H1 (cell line): ENCODE measurements at regions not wholly inside any gene's neighbourhood (a gene's known extent, or its start where the extent isn't known, plus 50 kb on each side); places are given as distances from the start of the nearest gene placed in this dataset.

ENCODE experiments used
- CTCF ChIA-PET: fragments of 300-600 bp; sonication (Branson Sonifier 250); formaldehyde crosslinking; loops from one replicate; lab custom pipeline; 2021; ENCODE audit not compliant: partially characterized antibody; lab: Charles Lee
- POLR2A ChIA-PET: fragments of 300-600 bp; sonication (Branson Sonifier 250); formaldehyde crosslinking; loops from one replicate; lab custom pipeline; 2021; ENCODE audit warnings: inconsistent platforms; ENCODE audit not compliant: partially characterized antibody; lab: Charles Lee
- DNase-seq, 2 experiments: peaks; one replicate each; pipeline versions ENCODE4 v3.0.0 to v3.0.0-alpha.2; 2010 to 2022; ENCODE audit warnings: low spot score in 2 of 2, low read depth in 1 of 2, mixed read lengths in 1 of 2
- FAIRE-seq: peaks from 2 replicates; lab custom pipeline; 2011; peaks lifted over from hg19 to GRCh38; lab: Jason Lieb, UNC
- H2AFZ ChIP-seq: 2 replicates; pipeline ENCODE4 v1.8.1; 2012; ENCODE audit warnings: low read length, inconsistent platforms
- H2AK5ac ChIP-seq: 2 replicates; pipeline ENCODE4 v1.6.1; 2013; ENCODE audit warnings: low read depth, low read length
- H2BK120ac ChIP-seq: replicated peaks from 2 replicates; pipeline ENCODE3; 2013; ENCODE audit warnings: low read depth, low read length, inconsistent platforms
- H2BK12ac ChIP-seq: 2 replicates; pipeline ENCODE4 v1.6.1; 2013; ENCODE audit warnings: low read depth, low read length
- H2BK15ac ChIP-seq: 2 replicates; pipeline ENCODE4 v1.6.1; 2013; ENCODE audit warnings: low read length
- H2BK20ac ChIP-seq: 2 replicates; pipeline ENCODE4 v1.6.1; 2013; ENCODE audit warnings: low read length
- H2BK5ac ChIP-seq: 2 replicates; pipeline ENCODE4 v1.6.1; 2013; ENCODE audit warnings: low read depth, low read length
- H3K14ac ChIP-seq: 2 replicates; pipeline ENCODE4 v1.6.1; 2013; ENCODE audit warnings: inconsistent platforms; ENCODE audit not compliant: insufficient read length
- H3K18ac ChIP-seq: 2 replicates; pipeline ENCODE4 v1.6.1; 2013; ENCODE audit warnings: low read length; ENCODE audit errors: extremely low read depth
- H3K23ac ChIP-seq: 2 replicates; pipeline ENCODE4 v1.6.1; 2013; ENCODE audit warnings: inconsistent platforms; ENCODE audit not compliant: insufficient read length
- H3K23me2 ChIP-seq: 2 replicates; pipeline ENCODE4 v1.6.1; 2013; ENCODE audit warnings: low read depth, low read length
- H3K27ac ChIP-seq: 2 replicates; pipeline ENCODE4 v1.6.1; 2011; ENCODE audit warnings: low read depth, low read length, inconsistent platforms
- H3K27me3 ChIP-seq, 4 experiments: replicated peaks in 1 of 4; 1 replicate in 1 of 4; 2 replicates in 3 of 4; pipeline versions ENCODE4 v1.6.1 to v1.8.1; 2011 to 2013; ENCODE audit warnings: low read length in 3 of 4, mild to moderate bottlenecking in 3 of 4, inconsistent platforms in 2 of 4, mixed read lengths in 2 of 4, moderate library complexity in 1 of 4; ENCODE audit not compliant: control insufficient read depth in 3 of 4, insufficient read depth in 3 of 4; ENCODE audit errors: extremely low read depth in 1 of 4
- H3K36me3 ChIP-seq, 4 experiments: 2 replicates each; pipeline versions ENCODE4 v1.6.1 to v1.8.1; 2011 to 2013; ENCODE audit warnings: mild to moderate bottlenecking in 4 of 4, low read length in 3 of 4, moderate library complexity in 2 of 4, control low read depth in 1 of 4, inconsistent platforms in 1 of 4; ENCODE audit not compliant: insufficient read depth in 4 of 4, control insufficient read depth in 2 of 4
- H3K4ac ChIP-seq: replicated peaks from 2 replicates; pipeline ENCODE3; 2013; ENCODE audit warnings: low read length, low read depth, mixed read lengths, inconsistent platforms; ENCODE audit not compliant: insufficient read length
- H3K4me1 ChIP-seq, 4 experiments: replicated peaks in 1 of 4; 1 replicate in 1 of 4; 2 replicates in 3 of 4; pipeline versions ENCODE4 v1.6.1 to v1.8.1; 2011 to 2013; ENCODE audit warnings: low read length in 3 of 4, inconsistent platforms in 2 of 4, mixed read lengths in 1 of 4; ENCODE audit not compliant: insufficient read depth in 4 of 4, control insufficient read depth in 3 of 4
- H3K4me2 ChIP-seq, 2 experiments: 2 replicates each; pipeline versions ENCODE4 v1.6.1 to v1.8.1; 2011 to 2013; ENCODE audit warnings: low read depth in 2 of 2, low read length in 2 of 2, control low read depth in 1 of 2, inconsistent platforms in 1 of 2, mild to moderate bottlenecking in 1 of 2; ENCODE audit not compliant: insufficient read depth in 1 of 2
- H3K4me3 ChIP-seq, 4 experiments: fragments of 200-600, 300-600 bp in 1 of 4; sonication (generic), shearing (Covaris generic), sonication (Bioruptor Twin) in 1 of 4; 2 replicates each; pipeline versions ENCODE4 v1.5.1 to v1.8.1; 2011 to 2016; ENCODE audit warnings: low read length in 4 of 4, low read depth in 3 of 4, control low read depth in 2 of 4, inconsistent platforms in 2 of 4, mild to moderate bottlenecking in 2 of 4, mixed read lengths in 1 of 4, moderate library complexity in 1 of 4; ENCODE audit not compliant: insufficient read depth in 2 of 4; ENCODE audit errors: extremely low read depth in 1 of 4
- H3K56ac ChIP-seq: replicated peaks from 2 replicates; pipeline ENCODE3; 2013; ENCODE audit warnings: low read depth, mild to moderate bottlenecking, mixed read lengths, low read length, inconsistent platforms; ENCODE audit not compliant: insufficient read length
- H3K79me1 ChIP-seq: 2 replicates; pipeline ENCODE4 v1.6.1; 2013; ENCODE audit warnings: low read depth, low read length, control low read depth
- H3K79me2 ChIP-seq, 2 experiments: 2 replicates each; pipeline versions ENCODE4 v1.6.1 to v1.8.1; 2012 to 2013; ENCODE audit warnings: low read length in 2 of 2, mild to moderate bottlenecking in 2 of 2, inconsistent platforms in 1 of 2; ENCODE audit not compliant: insufficient read depth in 2 of 2, control insufficient read depth in 1 of 2
- H3K9ac ChIP-seq, 4 experiments: replicated peaks in 1 of 4; 1 replicate in 1 of 4; 2 replicates in 3 of 4; pipeline versions ENCODE4 v1.6.1 to v1.8.1; 2011 to 2013; ENCODE audit warnings: low read depth in 3 of 4, low read length in 3 of 4, control low read depth in 2 of 4, mild to moderate bottlenecking in 2 of 4, moderate library complexity in 2 of 4, inconsistent platforms in 1 of 4; ENCODE audit errors: extremely low read depth in 1 of 4
- H3K9me3 ChIP-seq, 2 experiments: 2 replicates each; pipeline versions ENCODE4 v1.6.1 to v1.8.1; 2012 to 2013; ENCODE audit warnings: mild to moderate bottlenecking in 2 of 2, moderate library complexity in 2 of 2, control low read depth in 1 of 2, inconsistent platforms in 1 of 2, low read depth in 1 of 2, low read length in 1 of 2, mixed read lengths in 1 of 2; ENCODE audit not compliant: insufficient read depth in 2 of 2
- H4K20me1 ChIP-seq, 2 experiments: replicated peaks in 1 of 2; 2 replicates each; pipeline versions ENCODE3 to v1.8.1; 2011 to 2013; ENCODE audit warnings: inconsistent platforms in 2 of 2, low read length in 2 of 2, mild to moderate bottlenecking in 1 of 2; ENCODE audit not compliant: insufficient read depth in 2 of 2, control insufficient read depth in 1 of 2
- H4K5ac ChIP-seq: 2 replicates; pipeline ENCODE4 v1.6.1; 2013; ENCODE audit warnings: low read length, low read depth, mixed read lengths, inconsistent platforms; ENCODE audit not compliant: insufficient read length
- H4K8ac ChIP-seq: 2 replicates; pipeline ENCODE4 v1.8.0; 2013; ENCODE audit warnings: mild to moderate bottlenecking, moderate library complexity, low read length, inconsistent platforms; ENCODE audit not compliant: insufficient read depth; ENCODE audit errors: extremely low read depth
- H4K91ac ChIP-seq: replicated peaks from 2 replicates; pipeline ENCODE3; 2013; ENCODE audit warnings: low read length, mixed read lengths, inconsistent platforms; ENCODE audit not compliant: insufficient read length
- RAD21 ChIP-seq, 2 experiments: IDR thresholded peaks in 1 of 2; conservative IDR thresholded peaks in 1 of 2; 2 replicates each; pipeline ENCODE4 v1.6.1; 2011; ENCODE audit warnings: low read depth in 2 of 2, low read length in 2 of 2, improper control_type of control experiment in 1 of 2, inconsistent platforms in 1 of 2, mild to moderate bottlenecking in 1 of 2, moderate library complexity in 1 of 2
- WGBS, 2 experiments: shearing (Covaris generic) in 1 of 2; methylation state at CpG; one replicate each; pipeline versions ENCODE4 v1.1.6 to v1.1.7; 2013 to 2015; ENCODE audit warnings: low lambda C conversion rate in 2 of 2, mixed read lengths in 2 of 2, inconsistent platforms in 1 of 2, low coverage in 1 of 2, missing lambda C conversion rate in 1 of 2; ENCODE audit not compliant: insufficient replicate concordance in 2 of 2, insufficient coverage in 1 of 2, insufficient read length in 1 of 2; ENCODE audit errors: extremely low coverage in 1 of 2, missing lambda C conversion rate in 1 of 2; 5-methylcytosine and 5-hydroxymethylcytosine counted together
- TF ChIP-seq, protein P1 (sequence below): IDR thresholded peaks from 2 replicates; pipeline ENCODE4 v1.6.1; 2012; ENCODE audit warnings: inconsistent platforms
- TF ChIP-seq, protein P2 (sequence below), 3 experiments: IDR thresholded peaks; 1 replicate in 2 of 3; 2 replicates in 1 of 3; pipeline versions ENCODE4 v1.5.1 to v1.6.1; 2011; ENCODE audit warnings: low read length in 3 of 3, mild to moderate bottlenecking in 3 of 3, inconsistent platforms in 2 of 3, low read depth in 1 of 3, moderate library complexity in 1 of 3; ENCODE audit not compliant: insufficient read depth in 1 of 3; ENCODE audit errors: control extremely low read depth in 1 of 3

GRCh38 chr1:38625939-38626338, 233.6 kb downstream of the RRAGC start:
- H3K4ac ChIP-seq: no peak overlapping the region
- H4K20me1 ChIP-seq: no peaks in the 10 kb centered on the region
- H3K4me3 ChIP-seq: no peak overlapping the region
- WGBS, 2 experiments: 80% methylated on average over 6 of the region's 6 CpGs; no CpG with 5 or more reads in 1 of the 2 experiments
- H3K9me3 ChIP-seq: no peaks in the 10 kb centered on the region
- no peak overlapping the region for H4K8ac ChIP-seq
- no peak overlapping the region for H3K14ac ChIP-seq
- no peaks in the 10 kb centered on the region for H3K27me3 ChIP-seq
- H3K79me1 ChIP-seq: no peaks in the 10 kb centered on the region
- H3K36me3 ChIP-seq: no peaks in the 10 kb centered on the region
- no peak overlapping the region for H2BK5ac ChIP-seq
- H3K23ac ChIP-seq: no peak overlapping the region
- CTCF ChIA-PET: interaction anchor here (0.7 to 3.9 kb wide), 5 partner anchors 16 to 558 kb away, joined by 3 to 28 read pairs (median 3); no protein-coding TSS in a partner anchor
- no peak overlapping the region for H3K9ac ChIP-seq
- H4K5ac ChIP-seq: no peak overlapping the region
- TF ChIP-seq RAD21 (IDR thresholded peaks at IDR 0.05 in 1 of 2, conservative IDR thresholded peaks at IDR 0.05 in 1 of 2; ENCODE audit: low read depth in 2 of 2, low read length in 2 of 2): peak; percentile 49 to 59
- TF ChIP-seq, protein P1, sequence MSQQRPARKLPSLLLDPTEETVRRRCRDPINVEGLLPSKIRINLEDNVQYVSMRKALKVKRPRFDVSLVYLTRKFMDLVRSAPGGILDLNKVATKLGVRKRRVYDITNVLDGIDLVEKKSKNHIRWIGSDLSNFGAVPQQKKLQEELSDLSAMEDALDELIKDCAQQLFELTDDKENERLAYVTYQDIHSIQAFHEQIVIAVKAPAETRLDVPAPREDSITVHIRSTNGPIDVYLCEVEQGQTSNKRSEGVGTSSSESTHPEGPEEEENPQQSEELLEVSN: no peak
- TF ChIP-seq, protein P2, sequence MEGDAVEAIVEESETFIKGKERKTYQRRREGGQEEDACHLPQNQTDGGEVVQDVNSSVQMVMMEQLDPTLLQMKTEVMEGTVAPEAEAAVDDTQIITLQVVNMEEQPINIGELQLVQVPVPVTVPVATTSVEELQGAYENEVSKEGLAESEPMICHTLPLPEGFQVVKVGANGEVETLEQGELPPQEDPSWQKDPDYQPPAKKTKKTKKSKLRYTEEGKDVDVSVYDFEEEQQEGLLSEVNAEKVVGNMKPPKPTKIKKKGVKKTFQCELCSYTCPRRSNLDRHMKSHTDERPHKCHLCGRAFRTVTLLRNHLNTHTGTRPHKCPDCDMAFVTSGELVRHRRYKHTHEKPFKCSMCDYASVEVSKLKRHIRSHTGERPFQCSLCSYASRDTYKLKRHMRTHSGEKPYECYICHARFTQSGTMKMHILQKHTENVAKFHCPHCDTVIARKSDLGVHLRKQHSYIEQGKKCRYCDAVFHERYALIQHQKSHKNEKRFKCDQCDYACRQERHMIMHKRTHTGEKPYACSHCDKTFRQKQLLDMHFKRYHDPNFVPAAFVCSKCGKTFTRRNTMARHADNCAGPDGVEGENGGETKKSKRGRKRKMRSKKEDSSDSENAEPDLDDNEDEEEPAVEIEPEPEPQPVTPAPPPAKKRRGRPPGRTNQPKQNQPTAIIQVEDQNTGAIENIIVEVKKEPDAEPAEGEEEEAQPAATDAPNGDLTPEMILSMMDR (IDR thresholded peaks at IDR 0.05; ENCODE audit: control extremely low read depth in 1 of 3, insufficient read depth in 1 of 3, low read depth in 1 of 3, low read length in 3 of 3): peak; percentile 21 to 57 (median 42)
- FAIRE-seq (no peak), DNase-seq (no peak)
- POLR2A ChIA-PET: no interaction called here
- H3K18ac ChIP-seq: no peak overlapping the region
- H3K4me2 ChIP-seq: no peak overlapping the region
- H2AFZ ChIP-seq: 0 out of 2 replicates have a peak overlapping the region, but pooled peaks have one; percentile 16
- H3K27ac ChIP-seq: no peak overlapping the region
- no peak overlapping the region for H2BK15ac ChIP-seq
- H3K79me2 ChIP-seq: no peaks in the 10 kb centered on the region
- no peak overlapping the region for H2BK20ac ChIP-seq
- H3K4me1 ChIP-seq: no peaks in the 10 kb centered on the region; a peak in 1 of 7 replicates
- H2BK120ac ChIP-seq: no peak overlapping the region
- no peak overlapping the region for H3K56ac ChIP-seq
- H2AK5ac ChIP-seq: no peak overlapping the region
- no peak overlapping the region for H4K91ac ChIP-seq
- no peak overlapping the region for H2BK12ac ChIP-seq
- H3K23me2 ChIP-seq: no peaks in the 10 kb centered on the region
